CD1c-positive myeloid dendritic cell (primary cell): ENCODE measurements at regions not wholly inside any gene's neighbourhood (a gene's known extent, or its start where the extent isn't known, plus 50 kb on each side); places are given as distances from the start of the nearest gene placed in this dataset.
A peak's percentile ranks its signal among the peaks of the same experiment; 100 is the strongest.
"Not testable (repeated sequence)": the region's sequence is repeated elsewhere in the genome, so short reads cannot be mapped to it uniquely, and the experiment has no call there.

Source experiments
- DNase-seq: peaks from one replicate; pipeline ENCODE4 v3.0.0-alpha.2; 2016; ENCODE audit errors: extremely low spot score

- DNase-seq: no peak
These were observed 72.9 kb downstream of the ZNF783 start for GRCh38 chr7:149334930-149335329.

- DNase-seq: no peak
These were observed 86.9 kb downstream of the ZNF783 start for GRCh38 chr7:149348758-149349369.

GRCh38 chr7:149353739-149354504 is 91.9 kb downstream of the ZNF783 start:
- DNase-seq: no peak

GRCh38 chr7:149355035-149355389 is 93.0 kb downstream of the ZNF783 start:
- not testable (repeated sequence) for DNase-seq

GRCh38 chr7:149355390-149356048 is 93.5 kb downstream of the ZNF783 start:
- DNase-seq: peak; percentile 1

- DNase-seq: no peak
These were observed 98.2 kb downstream of the ZNF777 start for GRCh38 chr7:149362696-149363095.

GRCh38 chr7:149367418-149368180 is 93.3 kb downstream of the ZNF777 start:
- no peak for DNase-seq

GRCh38 chr7:149369497-149369896 is 91.4 kb downstream of the ZNF777 start:
- DNase-seq: no peak

- no peak for DNase-seq
These were observed 90.1 kb downstream of the ZNF777 start for GRCh38 chr7:149370790-149371189.

- DNase-seq: no peak
These were observed 87.8 kb downstream of the ZNF777 start for GRCh38 chr7:149373089-149373488.

GRCh38 chr7:149375234-149376008 is 85.4 kb downstream of the ZNF777 start:
- DNase-seq: no peak

- no peak for DNase-seq
These were observed 83.5 kb downstream of the ZNF777 start for GRCh38 chr7:149377386-149377785.

- no peak for DNase-seq
These were observed 81.2 kb downstream of the ZNF777 start for GRCh38 chr7:149379625-149380024.

GRCh38 chr7:149381245-149381644 is 79.6 kb downstream of the ZNF777 start:
- no peak for DNase-seq
